NCI-H774 (cell line): ENCODE measurements at regions not wholly inside any gene's neighbourhood (a gene's known extent, or its start where the extent isn't known, plus 50 kb on each side); places are given as distances from the start of the nearest gene placed in this dataset.

Experiments used
- DNase-seq: peaks from one replicate; lab custom pipeline; 2025; lab: John Stamatoyannopoulos, UW

- no peak for DNase-seq
Measured at GRCh38 chr11:59302991-59303390, 55.7 kb upstream of the OR5AN1 start.

GRCh38 chr11:59295435-59295834, 63.3 kb upstream of the OR5AN1 start:
- no peak for DNase-seq

GRCh38 chr11:59292611-59293010, 66.1 kb upstream of the OR5AN1 start:
- no peak for DNase-seq

GRCh38 chr11:59291228-59291627, 67.5 kb upstream of the OR5AN1 start:
- no peak for DNase-seq

GRCh38 chr11:59289356-59290181, 69.1 kb upstream of the OR5AN1 start:
- no peak for DNase-seq

- DNase-seq, result no peak
Measured at GRCh38 chr11:59285716-59286260, 72.9 kb upstream of the OR5AN1 start.

GRCh38 chr11:59284773-59285129, 72.0 kb upstream of the MPEG1 start:
- no peak for DNase-seq

- peak; percentile 15 for DNase-seq
Measured at GRCh38 chr11:59283825-59284772, 71.4 kb upstream of the MPEG1 start.

- DNase-seq, result no peak
Measured at GRCh38 chr11:59283311-59283710, 70.6 kb upstream of the MPEG1 start.

GRCh38 chr11:59281177-59281576, 68.5 kb upstream of the MPEG1 start:
- DNase-seq, result no peak

GRCh38 chr11:59273373-59273841, 60.7 kb upstream of the MPEG1 start:
- no peak for DNase-seq

GRCh38 chr11:59272771-59273372, 60.1 kb upstream of the MPEG1 start:
- DNase-seq, result no peak

GRCh38 chr11:59271811-59272327, 59.1 kb upstream of the MPEG1 start:
- no peak for DNase-seq

- no peak for DNase-seq
Measured at GRCh38 chr11:59271247-59271755, 58.6 kb upstream of the MPEG1 start.

GRCh38 chr11:59267736-59268475, 55.2 kb upstream of the MPEG1 start:
- DNase-seq, result no peak

GRCh38 chr11:59267196-59267595, 54.5 kb upstream of the MPEG1 start:
- DNase-seq, result no peak

GRCh38 chr11:59266491-59266890, 53.8 kb upstream of the MPEG1 start:
- DNase-seq, result no peak

- no peak for DNase-seq
Measured at GRCh38 chr11:59265735-59266134, 53.0 kb upstream of the MPEG1 start.

GRCh38 chr11:59264736-59265135, 52.0 kb upstream of the MPEG1 start:
- DNase-seq, result no peak

GRCh38 chr11:59263225-59263894, 50.6 kb upstream of the MPEG1 start:
- DNase-seq, result peak; percentile 7
